GM19397 (cell line): ENCODE measurements at regions not wholly inside any gene's neighbourhood (a gene's known extent, or its start where the extent isn't known, plus 50 kb on each side); places are given as distances from the start of the nearest gene placed in this dataset.
"Not testable (repeated sequence)": the region's sequence is repeated elsewhere in the genome, so short reads cannot be mapped to it uniquely, and the experiment has no call there.

ENCODE experiments used
- ATAC-seq: cut with Tn5 transposase; IDR thresholded peaks from one replicate; pipeline ENCODE4 v1.9.1; 2021; ENCODE audit warnings: mild to moderate bottlenecking, moderate library complexity; ENCODE audit not compliant: unreplicated experiment

- ATAC-seq, result no peak
These were observed 157.6 kb upstream of the CCNH start for GRCh38 chr5:87570366-87570765.

- ATAC-seq, result no peak
These were observed 149.3 kb upstream of the CCNH start for GRCh38 chr5:87562068-87562467.

DNA sequence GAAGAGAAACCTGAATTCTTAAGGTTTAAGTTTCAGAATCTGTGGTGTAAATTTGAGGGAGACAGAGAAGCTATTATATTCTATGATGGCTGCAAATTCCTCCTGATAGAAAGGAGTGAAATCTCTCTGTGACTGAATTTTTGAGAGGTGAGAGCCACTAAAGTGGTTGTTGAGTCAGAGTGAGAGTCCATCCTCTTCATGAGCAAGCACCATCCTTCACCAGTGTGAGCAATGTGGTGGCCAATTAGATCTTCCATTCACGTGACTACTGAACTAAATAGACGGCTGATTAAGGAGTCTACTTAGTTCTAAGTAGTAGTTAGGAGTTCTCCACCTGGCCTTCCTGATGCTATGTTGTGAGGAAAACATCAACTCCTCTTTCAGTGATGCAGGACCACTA is 147.8 kb upstream of the CCNH start:
- no peak for ATAC-seq

DNA sequence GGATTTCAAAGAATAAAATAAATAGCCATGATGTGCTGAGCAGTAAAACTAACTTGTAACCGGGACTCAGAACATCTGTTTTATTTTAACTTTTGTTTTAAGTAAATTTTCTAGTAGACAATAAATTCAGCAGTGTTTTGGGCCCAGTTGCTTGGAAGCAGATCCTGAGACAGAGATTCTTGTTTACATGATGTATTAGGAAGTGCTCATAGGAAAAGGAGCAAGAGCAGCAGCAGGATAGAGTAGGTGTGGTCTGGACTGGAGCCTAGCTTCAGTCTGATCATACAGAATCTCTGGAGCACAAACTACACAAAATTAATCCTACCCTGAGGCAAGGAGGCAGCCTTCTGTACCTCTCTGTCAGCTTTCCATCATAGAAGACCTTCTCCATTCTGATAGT is 139.2 kb upstream of the CCNH start:
- no peak for ATAC-seq

GRCh38 chr5:87541676-87542075 is 128.9 kb upstream of the CCNH start:
- no peak for ATAC-seq

DNA sequence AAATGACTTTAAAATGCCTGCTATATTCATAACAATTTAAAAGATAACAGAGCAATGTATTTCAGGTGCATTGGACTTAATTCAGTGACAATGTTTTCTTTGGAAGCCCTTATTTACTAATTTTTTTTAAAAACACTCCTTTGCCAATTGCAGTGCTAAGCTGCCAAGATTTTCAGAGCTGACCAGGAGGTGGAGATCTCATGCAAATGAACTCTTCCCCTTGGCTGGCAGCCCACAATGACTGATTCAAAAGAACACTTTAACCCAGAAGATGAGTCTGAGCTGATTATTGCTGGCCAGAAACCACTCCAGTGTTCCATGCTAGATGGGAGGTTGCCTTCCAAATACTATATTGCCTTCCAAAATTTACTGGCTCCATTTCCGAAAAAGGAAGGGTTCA is 128.3 kb upstream of the CCNH start:
- no peak for ATAC-seq

- ATAC-seq, result no peak
These were observed 127.1 kb upstream of the CCNH start for GRCh38 chr5:87539839-87540238.

DNA sequence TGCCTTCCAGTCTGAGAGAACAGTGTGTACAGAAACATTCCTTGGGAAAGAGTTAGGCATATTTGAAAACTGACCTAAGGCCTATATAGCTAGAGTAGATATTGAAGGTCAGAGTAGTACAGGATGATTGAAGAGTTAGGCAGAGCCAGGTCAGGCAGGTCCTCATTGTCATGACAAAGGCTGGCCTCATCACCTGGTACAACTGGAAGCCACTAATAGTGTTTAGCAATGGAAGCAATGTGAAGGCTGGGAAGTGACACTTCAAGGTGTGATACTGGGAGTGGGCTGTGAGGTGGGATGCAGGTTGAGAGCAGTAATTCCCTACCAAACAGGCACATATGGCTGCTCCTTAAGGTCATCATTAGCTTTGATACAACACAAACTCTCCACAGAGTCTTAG is 123.6 kb upstream of the CCNH start:
- no peak for ATAC-seq

- ATAC-seq, result no peak
These were observed 123.0 kb upstream of the CCNH start for GRCh38 chr5:87535706-87536105.

DNA sequence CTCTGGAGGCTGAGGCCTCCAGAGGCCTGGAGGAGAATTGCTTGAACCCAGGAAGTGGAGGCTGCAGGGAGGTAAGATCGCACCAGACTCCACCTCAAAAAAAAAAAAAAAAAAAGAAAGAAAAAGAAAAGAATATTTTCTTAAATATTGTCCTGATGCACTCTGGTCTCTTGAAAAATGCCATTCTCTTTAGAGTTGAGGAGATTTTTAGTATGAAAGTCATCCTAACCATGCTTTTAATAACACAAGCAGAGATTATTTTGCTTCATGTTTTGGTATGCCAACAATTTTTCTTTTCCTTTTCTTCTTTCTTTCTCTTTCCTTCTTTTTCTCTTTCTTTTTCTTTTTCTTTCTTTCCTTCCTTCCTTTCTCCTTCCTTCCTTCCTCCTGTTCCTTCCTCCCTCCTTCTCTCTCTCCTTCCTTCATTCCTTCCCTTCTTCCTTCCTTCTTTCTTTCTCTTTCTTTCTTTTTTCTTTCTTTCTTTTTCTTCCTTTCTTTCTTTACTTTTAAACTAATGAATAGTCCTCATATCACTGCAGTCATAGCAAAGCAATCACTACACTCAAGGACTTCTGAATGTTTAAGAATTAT is 116.9 kb upstream of the CCNH start:
- no peak for ATAC-seq

GRCh38 chr5:87526131-87526530 is 113.4 kb upstream of the CCNH start:
- no peak for ATAC-seq

- ATAC-seq, result no peak
These were observed 111.5 kb upstream of the CCNH start for GRCh38 chr5:87524217-87524616.

GRCh38 chr5:87511778-87512177 is 99.0 kb upstream of the CCNH start:
- ATAC-seq, result not testable (repeated sequence)

- ATAC-seq, result no peak
These were observed 90.3 kb upstream of the CCNH start for GRCh38 chr5:87503004-87503403.

- ATAC-seq, result no peak
These were observed 87.0 kb upstream of the CCNH start for GRCh38 chr5:87499478-87500410.
